ENCODE measurements at regions not wholly inside any gene's neighbourhood (a gene's known extent, or its start where the extent isn't known, plus 50 kb on each side); places are given as distances from the start of the nearest gene placed in this dataset.

GRCh38 chr11:43172477-43172876, 139.3 kb upstream of the API5 start:
- TF ChIP-seq, protein P1, sequence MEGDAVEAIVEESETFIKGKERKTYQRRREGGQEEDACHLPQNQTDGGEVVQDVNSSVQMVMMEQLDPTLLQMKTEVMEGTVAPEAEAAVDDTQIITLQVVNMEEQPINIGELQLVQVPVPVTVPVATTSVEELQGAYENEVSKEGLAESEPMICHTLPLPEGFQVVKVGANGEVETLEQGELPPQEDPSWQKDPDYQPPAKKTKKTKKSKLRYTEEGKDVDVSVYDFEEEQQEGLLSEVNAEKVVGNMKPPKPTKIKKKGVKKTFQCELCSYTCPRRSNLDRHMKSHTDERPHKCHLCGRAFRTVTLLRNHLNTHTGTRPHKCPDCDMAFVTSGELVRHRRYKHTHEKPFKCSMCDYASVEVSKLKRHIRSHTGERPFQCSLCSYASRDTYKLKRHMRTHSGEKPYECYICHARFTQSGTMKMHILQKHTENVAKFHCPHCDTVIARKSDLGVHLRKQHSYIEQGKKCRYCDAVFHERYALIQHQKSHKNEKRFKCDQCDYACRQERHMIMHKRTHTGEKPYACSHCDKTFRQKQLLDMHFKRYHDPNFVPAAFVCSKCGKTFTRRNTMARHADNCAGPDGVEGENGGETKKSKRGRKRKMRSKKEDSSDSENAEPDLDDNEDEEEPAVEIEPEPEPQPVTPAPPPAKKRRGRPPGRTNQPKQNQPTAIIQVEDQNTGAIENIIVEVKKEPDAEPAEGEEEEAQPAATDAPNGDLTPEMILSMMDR (conservative IDR thresholded peaks at IDR 0.05; ENCODE audit: low read length) = no peak
- no peak for TF ChIP-seq EZH2phosphoT487 (IDR thresholded peaks at IDR 0.05; ENCODE audit: borderline replicate concordance, low read depth, low read length)

Measured in OCI-LY7 (cell line).